GM19023 (cell line): ENCODE measurements at regions not wholly inside any gene's neighbourhood (a gene's known extent, or its start where the extent isn't known, plus 50 kb on each side); places are given as distances from the start of the nearest gene placed in this dataset.

Source experiments
- ATAC-seq: cut with Tn5 transposase; IDR thresholded peaks from one replicate; pipeline ENCODE4 v1.9.1; 2021; ENCODE audit warnings: mild to moderate bottlenecking, moderate library complexity; ENCODE audit not compliant: unreplicated experiment

DNA sequence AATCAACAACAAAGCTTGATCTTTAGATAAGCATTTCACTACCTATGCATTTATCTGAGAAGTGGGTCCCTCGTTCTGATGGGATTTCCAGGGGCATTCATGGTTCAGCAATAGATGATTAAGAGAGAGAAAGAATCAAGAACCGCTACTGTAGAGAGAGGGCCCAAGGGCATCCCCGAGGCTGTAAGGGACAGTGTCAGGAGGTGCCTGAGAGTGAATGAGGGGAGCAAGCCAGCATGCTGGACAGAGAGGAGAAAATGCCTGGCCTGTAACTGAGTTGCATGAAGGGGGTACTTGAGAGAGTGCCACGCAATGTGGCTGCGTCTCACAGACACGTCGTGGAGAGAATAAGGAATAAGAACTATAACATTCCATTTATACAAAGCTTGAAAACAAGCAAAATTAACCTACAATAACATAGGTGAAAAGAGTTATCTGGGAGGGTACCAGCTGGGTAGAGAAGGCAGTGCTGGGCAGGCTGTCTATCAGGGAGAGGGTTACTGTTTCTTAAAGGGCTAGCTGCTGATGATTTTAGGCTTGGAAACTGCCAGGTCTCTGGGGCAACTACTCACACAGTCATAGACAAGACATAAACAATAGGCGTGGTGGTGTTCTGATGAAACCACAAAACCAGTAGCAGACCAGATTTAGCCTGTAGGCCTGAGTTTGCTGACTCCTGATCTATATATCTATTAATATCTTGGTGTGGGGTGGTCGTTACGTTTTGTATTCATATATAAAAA is 374.6 kb upstream of the CFAP20DC start:
- no peak for ATAC-seq

DNA sequence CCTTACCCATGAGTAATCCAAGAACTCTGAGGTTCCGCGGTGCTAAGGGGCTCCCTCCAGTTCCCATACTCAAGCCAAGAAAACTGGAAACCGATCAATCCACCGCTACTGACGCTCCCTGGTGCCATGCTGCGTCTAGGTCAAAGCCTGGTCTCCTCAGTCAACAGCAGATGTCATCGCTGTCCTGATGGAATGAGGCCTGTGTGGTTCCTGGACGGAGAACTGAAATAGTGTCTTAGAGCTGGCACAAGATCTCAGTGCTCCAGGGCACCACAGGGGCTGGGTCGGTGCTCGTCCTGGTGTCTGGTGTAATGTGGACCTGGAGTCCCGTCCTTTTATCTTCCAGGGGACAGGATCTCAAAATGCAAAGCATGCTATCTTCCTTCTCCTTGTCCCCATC is 373.9 kb upstream of the CFAP20DC start:
- no peak for ATAC-seq

DNA sequence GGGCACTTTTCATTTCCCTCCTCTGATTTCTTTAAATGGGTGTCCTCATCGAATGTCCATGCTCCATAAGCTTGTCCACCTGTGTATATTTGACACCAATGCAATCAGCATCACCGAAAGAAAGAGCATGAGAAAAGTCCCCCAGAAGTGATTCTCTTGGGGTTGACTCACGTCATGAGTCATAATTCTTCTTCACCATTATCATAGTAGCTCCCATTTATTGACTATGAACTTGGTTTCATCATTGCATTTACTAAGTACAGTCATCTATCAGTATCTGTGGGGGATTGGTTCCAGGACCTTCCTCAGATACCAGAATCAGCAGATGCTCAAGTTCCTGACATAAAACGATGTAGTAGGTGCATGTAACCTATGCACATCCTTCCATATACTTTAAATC is 372.5 kb upstream of the CFAP20DC start:
- ATAC-seq = no peak

DNA sequence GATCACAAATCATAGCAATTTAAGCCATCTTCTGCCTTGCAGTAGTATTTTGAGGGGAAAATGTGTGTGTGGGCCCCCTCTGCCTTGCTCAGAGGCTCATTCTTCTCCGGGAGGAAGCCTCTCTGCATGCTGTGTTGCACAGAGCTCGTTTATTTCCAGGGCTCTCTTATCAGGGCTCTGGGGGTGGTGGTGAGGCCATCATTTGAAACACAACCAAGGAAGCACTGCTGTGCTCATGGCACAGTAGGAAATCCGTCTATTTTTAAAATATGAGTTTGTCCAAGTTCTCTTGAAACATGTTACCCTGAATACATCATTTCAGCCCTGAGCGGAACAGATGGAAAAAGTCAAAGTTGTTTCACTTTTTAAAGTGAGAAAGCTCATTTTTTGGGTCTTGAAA is 369.0 kb upstream of the CFAP20DC start:
- no peak for ATAC-seq

DNA sequence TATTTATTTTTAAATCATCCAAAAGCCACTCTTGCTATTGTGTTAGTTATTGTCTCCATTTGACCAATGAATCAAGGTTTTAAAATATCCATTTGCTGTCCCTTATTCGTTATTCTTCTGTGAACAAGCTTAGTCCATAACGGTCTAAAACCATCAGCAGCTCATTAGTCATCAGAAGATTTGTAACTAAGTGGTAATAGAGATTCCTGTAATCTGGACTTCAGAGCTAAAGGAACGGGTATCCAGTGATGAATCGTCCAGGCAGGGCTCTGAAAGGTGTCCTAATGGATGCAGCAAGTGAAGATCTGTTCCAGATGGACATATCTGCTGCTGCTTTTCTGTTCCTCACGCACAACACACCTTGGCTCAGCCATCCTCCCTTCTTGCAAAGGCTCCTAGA is 362.7 kb upstream of the CFAP20DC start:
- ATAC-seq = no peak

DNA sequence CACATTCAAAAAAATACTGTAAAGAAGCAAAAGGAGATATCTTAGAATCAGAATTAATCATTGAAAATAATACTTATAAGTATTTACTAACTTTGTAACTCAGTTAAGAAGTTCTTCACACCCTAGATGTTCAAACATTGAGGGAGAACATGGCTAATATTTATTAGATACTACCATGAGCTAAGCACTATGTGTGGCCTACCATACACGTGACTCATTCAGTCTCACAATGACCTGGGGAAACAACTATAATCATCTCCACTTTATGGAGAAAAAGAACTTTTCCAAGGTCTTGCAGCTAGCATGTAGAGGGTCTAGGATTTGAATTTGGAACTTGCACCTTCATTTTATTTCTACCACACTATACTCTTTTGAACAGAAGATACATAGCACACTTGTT is 361.9 kb upstream of the CFAP20DC start:
- no peak for ATAC-seq

DNA sequence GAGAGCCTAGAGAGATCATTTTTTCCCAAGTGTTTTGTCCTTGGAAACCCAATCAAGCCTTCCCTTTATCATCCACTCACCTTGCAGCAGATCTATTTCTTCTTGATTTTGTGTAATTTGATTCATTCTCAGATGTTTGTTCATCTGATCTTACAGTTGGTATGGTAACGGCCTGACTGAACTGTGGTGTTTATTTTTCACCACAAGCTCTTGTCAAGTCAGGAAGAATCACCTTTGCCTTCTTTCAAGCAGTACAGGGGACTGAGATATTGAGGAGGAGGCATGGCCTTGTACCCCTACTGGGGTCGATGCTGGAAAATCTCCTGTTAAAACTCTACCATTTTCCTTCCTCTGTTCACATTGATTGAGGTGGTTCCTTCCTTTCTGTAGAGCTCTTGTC is 361.4 kb upstream of the CFAP20DC start:
- ATAC-seq = no peak

DNA sequence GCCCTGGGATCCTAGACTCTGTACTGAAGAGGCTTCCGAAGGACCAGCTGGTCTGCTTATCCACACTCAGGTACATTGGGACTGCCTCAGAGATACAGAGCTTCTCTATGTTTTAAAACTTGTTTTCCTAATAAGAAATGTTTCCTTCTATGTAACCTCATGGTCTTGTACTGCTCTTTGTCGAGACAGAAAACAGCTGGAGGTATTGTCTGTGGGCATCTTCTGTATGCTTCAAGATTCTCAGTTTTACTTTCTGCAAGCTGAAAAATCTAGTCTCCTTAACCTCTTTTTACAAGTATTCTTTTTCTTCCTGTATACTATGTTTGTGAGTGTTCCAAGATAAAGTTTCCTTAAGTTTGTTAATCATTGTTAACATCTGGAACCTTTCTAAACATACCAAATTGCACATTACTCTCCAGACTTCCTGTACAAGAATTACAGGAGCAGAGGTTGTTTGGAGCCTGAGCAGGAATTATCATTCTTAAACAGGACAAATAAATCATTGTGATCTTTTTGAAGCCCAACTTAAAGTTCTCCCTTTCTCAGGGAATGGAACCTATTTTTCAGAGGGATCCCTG is 358.3 kb upstream of the CFAP20DC start:
- ATAC-seq = peak; percentile 65

DNA sequence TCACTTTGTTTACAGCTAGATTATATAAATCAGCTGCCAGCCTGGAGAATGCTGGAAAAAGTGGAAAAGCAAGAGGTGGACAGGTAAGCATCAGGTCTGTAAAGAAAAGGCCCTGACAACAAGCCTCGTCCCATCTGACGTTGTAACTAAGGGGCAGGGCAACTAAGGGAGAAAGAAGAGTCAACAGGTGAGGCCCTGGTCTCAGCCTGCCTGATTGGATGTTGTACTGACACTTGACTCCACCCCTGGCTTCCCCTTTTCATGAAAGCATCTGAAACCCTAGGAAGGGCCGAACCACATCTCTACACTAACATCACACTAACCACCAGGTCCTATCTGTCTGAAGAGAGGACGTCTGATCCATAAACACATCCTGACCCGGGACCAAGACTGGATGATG is 357.6 kb upstream of the CFAP20DC start:
- no peak for ATAC-seq

DNA sequence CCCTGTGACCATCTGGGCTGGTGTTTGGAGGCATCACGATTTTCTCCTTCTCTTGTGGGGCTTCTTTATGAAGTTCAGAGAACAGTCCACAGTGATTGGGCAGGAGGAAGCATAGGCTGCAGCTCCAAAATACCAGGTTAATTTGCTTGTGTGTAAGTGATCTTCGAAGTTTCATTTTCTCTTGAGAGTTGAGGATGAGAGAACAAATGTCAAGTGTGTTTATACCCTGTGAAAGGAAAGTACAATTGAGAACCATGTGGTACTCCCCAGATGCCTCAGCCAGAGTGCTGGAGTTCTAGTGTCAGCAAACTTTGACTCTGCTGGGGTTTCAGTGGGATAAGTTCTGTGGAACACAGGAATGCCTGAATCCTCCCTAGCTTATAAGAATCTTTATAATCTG is 357.1 kb upstream of the CFAP20DC start:
- peak; percentile 77 for ATAC-seq

DNA sequence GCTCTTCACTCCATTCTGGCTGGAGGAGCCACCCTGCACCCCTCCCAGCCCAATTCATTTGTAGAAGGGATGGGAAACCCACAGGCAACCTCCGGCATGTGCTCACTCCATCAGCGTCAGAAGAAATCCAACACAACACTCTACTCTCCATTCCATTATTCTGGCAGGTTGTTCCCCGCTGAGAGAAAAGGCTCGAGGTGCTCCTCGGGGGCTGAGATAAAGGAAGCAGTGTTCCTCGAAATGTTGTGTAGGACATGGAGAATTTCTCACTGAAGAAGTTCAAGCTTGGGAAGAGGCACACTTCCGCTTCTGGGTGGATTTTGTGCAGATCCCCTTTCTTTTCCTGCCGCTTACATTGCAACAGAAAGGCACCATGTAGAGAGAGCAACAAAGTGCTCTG is 355.0 kb upstream of the CFAP20DC start:
- no peak for ATAC-seq

DNA sequence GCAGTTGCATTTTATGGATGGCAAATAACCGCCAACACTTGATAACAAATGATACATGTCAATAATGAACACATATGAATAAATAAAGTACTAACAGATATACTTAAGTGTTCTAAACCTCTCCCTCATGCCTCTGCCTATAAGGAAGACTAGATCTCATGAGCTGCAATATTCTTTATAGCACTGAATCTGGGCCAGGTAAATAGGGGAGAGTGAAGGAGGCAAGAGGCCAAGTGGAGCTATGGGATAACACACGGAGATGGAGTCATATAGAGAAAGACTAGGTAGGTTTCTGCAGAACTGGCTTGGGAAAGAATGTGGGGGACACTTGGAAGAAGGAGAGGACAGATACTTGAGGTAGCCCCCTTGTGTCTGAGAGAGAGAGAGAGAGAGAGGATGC is 354.2 kb upstream of the CFAP20DC start:
- ATAC-seq = no peak

DNA sequence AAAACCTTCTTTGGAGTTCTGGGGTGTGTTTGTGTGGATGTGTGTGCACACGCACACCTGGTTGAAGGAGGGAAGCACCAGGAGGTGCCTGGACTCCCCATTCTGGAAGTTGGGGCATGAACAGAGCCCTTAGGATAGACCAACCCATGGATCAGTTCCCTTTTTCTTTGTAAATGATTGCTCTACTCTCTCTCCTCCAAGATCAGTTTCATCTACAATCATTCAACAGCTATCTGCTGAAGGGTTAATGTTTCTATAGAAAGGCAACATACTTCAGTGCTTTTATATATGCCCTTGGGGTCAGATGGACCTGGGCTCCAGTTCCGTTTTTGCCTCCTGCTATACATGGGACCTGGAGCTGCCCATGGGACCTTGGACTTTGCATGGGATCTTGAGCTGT is 352.1 kb upstream of the CFAP20DC start:
- ATAC-seq = no peak

DNA sequence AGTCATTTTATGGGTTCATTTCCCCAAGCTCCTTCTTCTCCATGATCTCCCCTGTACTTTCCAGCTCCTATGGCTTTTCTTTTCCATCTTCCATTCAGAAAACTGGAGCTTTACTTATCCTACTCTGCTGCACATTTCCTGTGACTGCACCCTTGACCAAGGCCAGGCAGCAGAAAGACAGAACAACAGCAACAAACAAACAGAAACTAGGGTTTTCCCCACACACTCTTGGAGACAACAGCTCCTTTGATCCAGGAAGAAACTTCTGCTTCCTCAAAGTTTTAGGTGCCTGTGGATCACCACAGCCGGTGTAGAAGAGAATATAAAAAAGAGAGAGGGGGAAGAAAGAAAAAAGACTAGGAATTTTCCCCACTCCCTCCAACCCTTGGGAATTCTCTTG is 342.3 kb upstream of the CFAP20DC start:
- ATAC-seq = no peak

DNA sequence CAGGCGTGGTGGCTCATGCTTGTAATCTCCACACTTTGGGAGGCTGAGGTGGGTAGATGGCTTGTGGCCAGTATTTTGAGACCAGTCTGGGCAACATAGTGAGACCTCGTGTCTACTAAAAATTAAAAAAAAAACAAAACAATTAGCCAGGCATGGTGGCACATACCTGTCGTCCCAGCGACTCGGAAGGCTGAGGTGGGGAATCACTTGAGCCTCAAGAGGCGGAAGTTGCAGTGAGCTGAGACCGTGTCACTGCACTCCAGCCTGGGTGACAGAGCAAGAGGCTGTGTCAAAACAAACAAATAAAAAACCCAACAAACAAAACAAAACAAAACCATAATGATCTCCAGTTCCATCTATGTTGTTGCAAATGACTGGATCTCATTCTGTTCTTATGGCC is 341.3 kb upstream of the CFAP20DC start:
- ATAC-seq = no peak

DNA sequence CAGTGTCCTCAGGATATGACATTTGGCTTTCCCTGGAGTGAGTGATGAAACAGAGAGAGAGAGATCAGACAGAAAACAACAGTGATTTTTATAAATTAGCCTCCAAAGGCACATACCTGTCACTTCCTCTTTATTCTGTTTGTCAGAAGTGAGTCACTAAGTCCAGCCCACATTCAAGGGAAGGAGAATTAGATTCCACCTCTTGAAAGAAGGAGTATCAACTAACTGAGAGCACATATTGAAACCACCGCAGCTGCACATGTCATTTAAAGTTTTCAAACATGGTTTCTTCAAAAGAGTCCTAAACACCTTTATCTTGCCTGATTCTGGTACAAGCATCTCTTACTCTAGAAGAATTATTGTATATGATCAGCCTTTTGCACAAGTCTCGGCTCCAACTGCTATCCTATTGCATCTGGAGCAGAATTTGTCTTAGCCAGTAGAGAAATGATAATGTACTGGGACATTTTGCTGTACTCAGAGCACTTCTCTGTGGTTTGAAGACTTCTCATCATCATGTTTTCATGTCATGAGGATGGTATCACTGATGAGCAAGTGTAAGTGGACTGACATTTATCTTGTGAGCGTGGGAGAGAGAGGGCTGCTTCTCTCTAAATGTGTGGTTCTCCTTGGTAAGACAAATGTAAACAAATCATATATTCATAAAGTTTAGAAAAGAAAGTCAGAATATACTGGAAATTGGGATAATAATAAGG is 338.9 kb upstream of the CFAP20DC start:
- peak; percentile 46 for ATAC-seq

DNA sequence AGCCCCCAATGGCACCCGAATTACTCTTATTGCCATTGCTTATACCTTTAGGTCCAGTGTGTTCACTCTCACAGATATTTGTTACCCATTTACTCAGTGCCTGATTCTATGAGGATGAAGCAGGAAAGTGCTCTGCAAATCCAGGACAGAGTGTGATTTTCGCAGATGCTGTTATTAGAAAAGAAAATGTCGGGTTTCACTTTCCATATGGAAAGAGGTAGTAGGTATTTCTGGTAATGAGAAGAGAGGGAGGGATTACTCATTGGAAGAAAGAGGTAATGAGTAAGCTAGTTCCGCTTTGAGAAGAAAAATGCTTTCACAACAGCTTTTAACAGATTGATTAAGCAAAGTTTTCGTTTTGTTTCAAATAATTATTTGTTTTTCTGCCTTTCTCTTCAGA is 336.3 kb upstream of the CFAP20DC start:
- peak; percentile 62 for ATAC-seq

DNA sequence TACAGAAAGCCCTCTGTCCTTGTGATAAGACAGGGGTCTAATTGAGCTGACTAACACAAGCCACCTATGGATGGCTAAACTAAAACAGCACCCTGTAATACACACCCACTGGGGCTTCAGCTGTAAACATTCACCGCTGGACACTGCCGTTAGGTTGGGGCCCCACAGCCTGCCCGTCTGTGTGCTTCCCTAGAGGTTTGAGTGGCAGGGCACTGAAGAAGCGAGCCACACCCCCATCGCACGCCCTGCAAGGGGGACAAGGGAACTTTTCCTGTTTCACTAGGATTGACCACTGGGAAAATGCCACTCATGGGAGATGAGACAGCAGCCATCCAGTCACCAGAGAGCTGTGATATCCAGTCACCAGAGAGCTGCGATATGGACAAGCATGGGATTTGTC is 335.7 kb upstream of the CFAP20DC start:
- ATAC-seq = no peak

DNA sequence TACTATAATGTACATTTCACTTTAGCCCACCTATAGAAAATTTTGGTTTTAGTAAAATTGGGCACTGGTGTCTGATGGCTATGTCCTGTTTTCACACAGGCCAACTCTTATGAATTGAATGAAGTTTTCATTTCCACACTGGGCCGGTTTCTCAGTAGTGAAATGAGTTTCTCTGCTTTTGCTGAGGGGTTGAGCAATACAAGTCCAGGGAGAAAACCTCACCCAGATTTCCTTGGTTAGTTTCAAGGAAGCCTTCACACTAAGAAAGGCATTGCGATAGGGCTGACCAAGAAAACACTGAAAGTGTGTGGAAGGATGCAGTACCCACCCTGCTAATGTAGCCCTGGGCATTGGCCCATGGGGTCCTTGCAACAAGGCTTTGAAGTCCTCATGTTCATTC is 331.5 kb upstream of the CFAP20DC start:
- peak; percentile 54 for ATAC-seq

DNA sequence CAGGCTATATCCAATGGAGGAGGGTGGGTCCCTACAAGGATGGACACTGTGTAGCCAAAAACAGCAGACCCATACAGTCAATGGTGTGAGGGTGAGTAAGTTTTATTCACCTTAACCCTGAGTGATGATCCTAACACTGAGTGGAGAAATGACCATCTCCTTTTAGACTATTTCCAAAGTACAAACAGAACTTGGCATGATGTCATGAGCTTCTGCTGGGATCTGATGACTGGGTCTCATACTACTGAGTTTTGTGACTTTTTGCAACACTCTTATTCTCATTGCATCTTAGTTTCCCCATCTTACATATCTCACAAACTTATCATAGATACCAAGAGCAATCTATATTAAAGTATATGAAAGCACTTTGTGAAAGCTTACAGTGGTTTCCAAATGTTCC is 330.3 kb upstream of the CFAP20DC start:
- no peak for ATAC-seq

DNA sequence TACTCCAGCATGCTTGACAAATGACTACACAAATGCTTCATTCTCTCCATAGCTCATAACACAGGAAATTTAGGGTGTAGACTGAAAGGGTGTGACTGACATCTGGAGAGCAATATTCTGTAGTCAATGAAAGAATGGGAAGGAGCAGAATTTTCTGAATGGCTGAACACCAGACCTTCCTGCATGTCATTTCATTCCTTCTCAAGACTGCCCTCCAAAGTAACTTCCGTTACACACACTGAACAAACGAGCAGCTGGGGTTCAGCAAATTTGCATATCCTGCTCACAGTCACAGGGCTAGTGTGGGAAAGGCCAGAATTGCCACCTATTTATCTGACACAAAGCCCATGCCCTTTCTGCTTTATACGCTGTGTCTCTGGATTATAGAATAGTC is 325.0 kb upstream of the CFAP20DC start:
- ATAC-seq = peak; percentile 99

DNA sequence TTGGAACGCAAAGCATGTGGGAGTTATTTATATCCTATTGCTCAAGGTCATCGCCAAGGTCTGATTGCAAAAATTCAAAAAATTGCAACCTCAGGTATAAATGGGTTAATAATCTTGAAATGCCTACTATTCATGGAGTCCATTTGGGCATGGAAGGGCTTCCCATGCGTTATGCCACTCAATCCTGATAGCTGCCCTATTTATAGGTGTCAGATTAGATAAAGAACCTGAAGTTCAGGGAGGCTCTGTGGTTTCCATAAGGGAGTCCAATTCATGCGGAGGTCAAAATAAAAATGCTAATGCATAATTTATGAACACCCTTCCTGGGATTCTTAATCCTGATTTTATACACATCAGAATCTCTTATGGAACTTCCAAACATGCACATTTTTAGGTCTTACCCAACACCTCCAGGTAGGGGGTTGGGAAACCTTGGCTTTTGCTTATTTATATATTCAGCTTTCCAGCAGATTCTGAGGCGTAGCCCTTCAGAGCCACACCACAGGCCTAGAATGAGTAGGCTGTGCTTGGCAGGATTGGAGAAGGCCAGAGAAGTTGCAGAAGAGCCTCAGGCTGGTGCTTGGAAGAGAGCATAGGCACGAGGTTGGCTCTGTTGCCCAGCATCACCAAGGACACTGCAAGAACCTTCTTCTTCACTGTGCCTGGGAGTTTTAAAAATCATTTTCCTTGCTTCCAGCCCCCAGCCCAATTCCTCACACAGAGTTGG is 324.4 kb upstream of the CFAP20DC start:
- peak; percentile 31 for ATAC-seq
